ENCODE measurements at regions not wholly inside any gene's neighbourhood (a gene's known extent, or its start where the extent isn't known, plus 50 kb on each side); places are given as distances from the start of the nearest gene placed in this dataset.
A peak's percentile ranks its signal among the peaks of the same experiment; 100 is the strongest.

- 0 out of 2 replicates have a peak, but pooled peaks have one; percentile 66 for TF ChIP-seq ZNF609 (CRISPR knock-in tag; IDR thresholded peaks at IDR 0.05; ENCODE audit: borderline replicate concordance)
- TF ChIP-seq RBM25 (IDR thresholded peaks at IDR 0.05; ENCODE audit: low read depth, low read length, severe bottlenecking): no peak
- TF ChIP-seq SAFB (IDR thresholded peaks at IDR 0.05; ENCODE audit: borderline replicate concordance, low read depth, low read length): no peak
- TF ChIP-seq ZNF311 (CRISPR knock-in tag; IDR thresholded peaks at IDR 0.05): no peak
- 0 out of 2 replicates have a peak, but pooled peaks have one; percentile 48 for TF ChIP-seq SP1 (CRISPR knock-in tag; IDR thresholded peaks at IDR 0.05)
- no peak for TF ChIP-seq HDAC2 (IDR thresholded peaks at IDR 0.05)
- TF ChIP-seq ZNF639 (CRISPR knock-in tag; conservative IDR thresholded peaks at IDR 0.05 in 1 of 2, IDR thresholded peaks at IDR 0.05 in 1 of 2): 0 out of 4 replicates have a peak, but pooled peaks of 1 of the 2 experiments have one; percentile 53
- TF ChIP-seq FIP1L1 (IDR thresholded peaks at IDR 0.05; ENCODE audit: low read depth, low read length, poor library complexity, severe bottlenecking): no peak
- TF ChIP-seq NCOA6 (IDR thresholded peaks at IDR 0.05): no peak
- TF ChIP-seq MYNN (IDR thresholded peaks at IDR 0.05): no peak
- peak; percentile 48; the same call in 1 of the 2 replicates for TF ChIP-seq MYNN (CRISPR knock-in tag; IDR thresholded peaks at IDR 0.05)
- TF ChIP-seq LEF1 (IDR thresholded peaks at IDR 0.05): no peak
- TF ChIP-seq ZNF184 (CRISPR knock-in tag; IDR thresholded peaks at IDR 0.05): 0 out of 2 replicates have a peak, but pooled peaks have one; percentile 21
- no peak for TF ChIP-seq ATF3 (IDR thresholded peaks at IDR 0.05)
- no peak for TF ChIP-seq ATF3 (CRISPR knock-in tag; conservative IDR thresholded peaks at IDR 0.05)
- TF ChIP-seq RERE (CRISPR knock-in tag; IDR thresholded peaks at IDR 0.05; ENCODE audit: borderline replicate concordance): no peak
- TF ChIP-seq MTA3 (IDR thresholded peaks at IDR 0.05; ENCODE audit: borderline replicate concordance): no peak
Observed at GRCh38 chr22:19626666-19627065, 87.6 kb upstream of the SEPTIN5 start (continued).
